WI38 (cell line): ENCODE measurements at regions not wholly inside any gene's neighbourhood (a gene's known extent, or its start where the extent isn't known, plus 50 kb on each side); places are given as distances from the start of the nearest gene placed in this dataset.
"Not testable (repeated sequence)": the region's sequence is repeated elsewhere in the genome, so short reads cannot be mapped to it uniquely, and the experiment has no call there.

Experiments used
- H3K4me3 ChIP-seq: 2 replicates; pipeline ENCODE4 v1.5.1; 2011; ENCODE audit warnings: low read depth, mild to moderate bottlenecking, control low read depth, low read length
- CTCF ChIP-seq: IDR thresholded peaks from 2 replicates; pipeline ENCODE4 v1.5.1; 2012; ENCODE audit warnings: low read depth, mild to moderate bottlenecking, control low read depth, low read length

- TF ChIP-seq CTCF, result no peak
- no peak overlapping the region for H3K4me3 ChIP-seq
Measured at GRCh38 chr14:98223106-98223505, 1048.9 kb downstream of the BCL11B start.

- not testable (repeated sequence) for H3K4me3 ChIP-seq
Measured at GRCh38 chr14:98223710-98224109, 1048.3 kb downstream of the BCL11B start.

- TF ChIP-seq CTCF, result no peak
Measured at GRCh38 chr14:98226411-98226810, 1045.6 kb downstream of the BCL11B start.

GRCh38 chr14:98227000-98227726 is 1044.8 kb downstream of the BCL11B start:
- H3K4me3 ChIP-seq, result no peak overlapping the region
- TF ChIP-seq CTCF, result no peak

More at GRCh38 chr14:98226411-98226810, 1045.6 kb downstream of the BCL11B start:
- no peak overlapping the region for H3K4me3 ChIP-seq

- no peak for TF ChIP-seq CTCF
- H3K4me3 ChIP-seq, result no peak overlapping the region
Measured at GRCh38 chr14:98227727-98228111, 1044.3 kb downstream of the BCL11B start.

GRCh38 chr14:98229656-98230366 is 1042.2 kb downstream of the BCL11B start:
- no peak overlapping the region for H3K4me3 ChIP-seq
- no peak for TF ChIP-seq CTCF

GRCh38 chr14:98230411-98230810 is 1041.6 kb downstream of the BCL11B start:
- H3K4me3 ChIP-seq, result no peak overlapping the region
- no peak for TF ChIP-seq CTCF
